ENCODE measurements at regions not wholly inside any gene's neighbourhood (a gene's known extent, or its start where the extent isn't known, plus 50 kb on each side); places are given as distances from the start of the nearest gene placed in this dataset.

- TF ChIP-seq GABPA (IDR thresholded peaks at IDR 0.05 in 1 of 2, conservative IDR thresholded peaks at IDR 0.05 in 1 of 2) (no peak), REST (IDR thresholded peaks at IDR 0.05) (no peak), MAX (IDR thresholded peaks at IDR 0.05) (no peak), CTCF (IDR thresholded peaks at IDR 0.05; ENCODE audit: low read depth, low read length, missing input control) (no peak)
These were observed 222.3 kb upstream of the SMLR1 start for GRCh38 chr6:130604841-130605399.
